HG03175 (cell line): ENCODE measurements at regions not wholly inside any gene's neighbourhood (a gene's known extent, or its start where the extent isn't known, plus 50 kb on each side); places are given as distances from the start of the nearest gene placed in this dataset.
"Not testable (repeated sequence)": the region's sequence is repeated elsewhere in the genome, so short reads cannot be mapped to it uniquely, and the experiment has no call there.

Experiments used
- ATAC-seq: cut with Tn5 transposase; IDR thresholded peaks from one replicate; pipeline ENCODE4 v1.9.1; 2021; ENCODE audit warnings: mild to moderate bottlenecking, moderate library complexity; ENCODE audit not compliant: unreplicated experiment

DNA sequence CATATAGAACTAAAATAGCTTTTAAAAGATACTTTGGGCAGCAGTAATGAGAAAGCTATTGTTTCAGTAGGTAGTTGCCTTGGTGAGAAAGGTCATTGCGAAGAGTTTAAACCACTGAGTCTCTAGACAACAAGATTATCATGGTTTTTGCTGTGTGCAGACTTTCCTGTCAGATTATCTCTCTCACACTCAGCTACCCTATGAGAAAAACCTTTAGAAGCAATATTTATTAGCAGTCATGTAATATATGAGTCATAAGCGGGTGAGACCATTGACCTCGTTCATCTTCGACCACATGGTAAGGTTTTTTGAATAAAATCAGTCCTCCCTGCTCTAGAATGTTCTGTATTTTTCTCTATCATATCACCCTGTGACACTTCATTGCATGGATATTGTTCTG lies 59.9 kb downstream of the GPR65 start:
- no peak for ATAC-seq

DNA sequence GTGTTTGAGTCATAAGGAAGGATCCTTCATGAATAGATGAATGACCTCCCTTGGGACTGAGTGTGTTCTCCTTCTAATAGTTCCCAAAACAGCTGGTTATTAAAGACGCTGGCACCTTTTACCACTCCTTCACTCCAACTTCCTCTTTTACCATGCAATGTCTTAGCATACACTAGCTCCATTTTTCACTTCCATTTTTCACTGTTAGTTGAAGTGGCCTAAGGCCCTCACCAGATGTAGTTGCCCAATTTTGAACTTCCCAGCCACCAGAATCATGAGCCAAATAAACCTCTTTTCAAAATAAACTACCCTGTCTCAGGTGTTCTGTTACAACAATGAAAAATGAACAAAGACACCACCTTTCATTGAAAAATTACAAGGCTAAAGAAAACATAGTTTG lies 64.7 kb downstream of the GPR65 start:
- no peak for ATAC-seq

DNA sequence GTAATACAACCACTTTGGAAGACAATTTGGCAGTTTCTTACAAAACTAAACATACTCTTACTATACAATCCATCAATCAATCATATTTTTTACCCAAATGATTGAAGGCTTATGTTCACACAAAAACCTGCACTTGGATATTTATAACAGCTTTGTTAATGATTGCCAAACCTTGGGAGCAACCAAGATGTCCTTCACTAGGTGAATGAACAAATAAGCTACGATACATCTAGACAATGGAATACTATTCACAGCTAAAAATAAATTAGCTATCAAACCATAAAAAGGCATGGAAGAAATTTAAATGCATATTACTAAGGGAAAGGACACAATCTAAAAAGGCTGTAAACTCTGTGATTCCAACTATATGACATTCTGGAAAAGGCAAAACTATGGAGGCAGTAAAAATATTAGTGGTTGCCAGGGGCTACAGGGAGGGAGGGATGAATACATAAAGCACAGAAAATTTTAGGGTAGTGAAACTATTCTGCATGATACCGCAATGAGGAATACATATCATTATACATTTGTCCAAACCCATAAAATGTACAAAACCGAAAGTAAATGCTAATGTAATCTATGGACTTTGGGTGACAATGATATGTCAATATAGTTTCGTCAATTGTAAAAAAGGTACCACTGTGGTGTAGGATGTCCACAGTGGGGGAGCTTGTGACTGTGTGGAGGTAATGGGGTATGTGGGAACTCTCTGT lies 70.5 kb downstream of the GPR65 start:
- no peak for ATAC-seq

DNA sequence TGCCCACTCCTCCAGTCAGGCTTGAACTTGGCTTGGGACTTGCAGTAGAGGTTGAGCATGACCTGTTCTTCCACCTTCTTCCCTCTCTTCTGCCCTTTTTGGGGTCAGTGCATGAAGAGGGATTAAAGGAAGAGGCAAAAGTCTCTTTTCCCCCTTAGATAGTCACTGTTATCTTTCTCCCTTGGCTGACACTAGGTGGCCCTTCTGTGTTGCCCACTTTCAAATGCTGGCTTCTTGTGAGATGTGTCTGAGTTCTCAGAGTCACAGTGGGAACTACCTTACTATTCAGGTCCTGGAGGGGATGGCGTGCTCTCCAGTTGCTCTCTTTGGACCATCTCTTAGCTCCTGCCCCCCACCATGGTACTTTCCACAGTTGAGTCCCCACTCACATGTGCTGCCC lies 73.6 kb downstream of the GPR65 start:
- no peak for ATAC-seq

DNA sequence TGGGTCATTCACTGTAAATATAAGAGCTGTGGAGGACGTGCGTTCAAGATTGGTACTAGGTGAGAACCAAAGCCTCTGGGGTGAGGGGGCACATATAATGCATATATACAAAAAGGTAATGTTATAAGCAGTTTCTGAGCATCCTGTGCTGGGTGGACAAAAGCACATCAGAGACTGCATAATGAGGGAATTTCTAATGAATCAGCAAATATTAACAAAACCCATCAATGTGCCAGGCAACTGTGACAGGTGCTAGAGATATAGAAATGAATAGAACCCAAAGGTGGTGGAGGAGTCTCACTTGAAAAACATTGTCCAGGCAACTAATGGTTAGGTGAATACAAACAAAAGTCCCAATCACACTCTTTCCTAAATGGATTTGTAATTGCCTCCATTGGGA lies 74.7 kb downstream of the GPR65 start:
- no peak for ATAC-seq

DNA sequence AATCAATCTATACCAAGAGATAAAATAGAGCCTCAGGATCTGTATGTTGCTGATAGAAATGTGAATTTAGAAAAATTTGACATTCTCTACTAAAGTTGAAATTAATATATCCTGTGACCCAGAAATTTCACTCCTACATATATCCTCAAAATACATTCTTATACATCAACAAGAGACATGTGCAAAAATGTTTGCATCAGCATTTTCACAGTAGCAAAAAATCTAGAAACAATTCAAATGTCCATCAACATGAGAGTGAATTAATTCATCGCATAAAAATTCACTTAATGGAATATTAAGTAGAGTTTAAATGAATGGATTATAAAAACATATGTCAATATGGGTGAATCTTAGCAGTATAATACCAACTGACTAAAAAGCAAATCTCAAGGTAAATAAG lies 80.8 kb downstream of the GPR65 start:
- ATAC-seq = no peak

DNA sequence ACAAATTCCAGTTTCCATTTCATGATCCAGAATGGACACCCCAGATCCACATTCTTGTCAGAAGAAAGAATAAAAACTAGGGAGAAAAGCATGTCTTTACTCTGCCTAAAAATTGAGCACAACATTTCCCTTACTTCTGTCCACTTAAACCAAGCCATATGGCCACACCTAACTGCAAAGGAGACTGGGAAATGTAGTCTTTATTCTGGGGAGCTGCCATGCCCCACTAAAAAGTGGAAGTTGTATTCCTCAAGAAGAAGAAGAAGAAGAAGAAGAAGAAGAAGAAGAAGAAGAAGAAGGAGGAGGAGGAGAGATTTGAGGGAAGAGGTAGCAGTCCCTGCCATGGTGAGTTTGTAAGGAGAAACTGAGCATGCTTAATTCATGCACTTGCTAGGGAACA lies 84.5 kb downstream of the GPR65 start:
- no peak for ATAC-seq

DNA sequence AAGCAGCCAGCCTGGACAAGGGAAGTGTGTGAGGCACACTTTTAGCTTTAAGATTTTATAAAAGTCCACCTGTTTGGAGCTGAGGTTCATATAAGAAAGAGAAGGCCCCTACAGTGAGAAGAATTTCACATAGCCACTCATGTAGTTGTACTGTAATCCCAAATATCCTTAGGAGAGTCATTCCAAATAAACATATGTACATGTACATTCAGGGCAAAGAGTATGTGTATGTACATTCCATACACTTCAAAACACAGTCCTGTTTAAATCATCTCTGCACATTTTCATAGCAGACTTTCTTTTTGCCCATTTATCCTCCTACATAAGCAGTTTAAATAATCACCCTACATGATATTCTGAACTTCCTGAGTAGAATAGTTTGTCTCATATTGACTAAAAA lies 87.6 kb downstream of the GPR65 start:
- no peak for ATAC-seq

DNA sequence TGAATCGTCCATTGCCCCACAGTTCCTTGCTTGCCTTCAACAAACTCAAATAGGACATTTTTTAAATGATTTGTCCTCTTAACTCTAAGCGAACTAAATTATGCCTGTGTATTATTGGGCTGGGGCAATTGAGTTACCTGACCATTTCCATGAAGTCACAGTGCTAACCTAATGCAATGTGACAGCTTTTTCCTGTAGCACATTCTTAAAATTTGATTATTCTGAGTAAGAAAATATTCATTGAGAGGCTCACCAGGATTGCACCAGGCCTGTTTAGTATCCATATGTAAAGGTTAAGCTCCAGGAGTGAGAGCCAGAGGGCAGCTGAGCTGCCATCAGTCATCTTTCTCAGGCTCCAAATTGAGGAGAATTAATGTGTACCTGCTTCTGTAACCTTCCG lies 90.9 kb downstream of the GPR65 start:
- ATAC-seq = no peak

DNA sequence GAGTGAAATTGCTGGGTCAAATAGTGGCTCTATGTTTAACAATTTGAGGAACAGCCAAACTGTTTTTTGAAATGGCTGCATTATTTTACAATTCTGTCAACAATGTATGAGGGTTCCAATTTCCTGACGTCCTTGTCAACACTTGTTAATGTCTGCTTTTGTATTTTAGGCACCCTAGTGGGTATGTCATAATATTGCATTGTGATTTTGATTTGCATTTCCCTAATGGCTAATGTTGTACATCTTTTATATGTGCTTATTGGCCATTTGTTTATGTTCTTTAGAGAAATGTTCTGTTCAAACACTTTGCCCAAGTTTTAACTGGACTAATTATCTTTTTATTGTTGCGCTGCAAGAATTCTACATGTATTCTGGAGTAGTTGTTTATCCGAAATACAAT lies 93.2 kb downstream of the GPR65 start:
- no peak for ATAC-seq

DNA sequence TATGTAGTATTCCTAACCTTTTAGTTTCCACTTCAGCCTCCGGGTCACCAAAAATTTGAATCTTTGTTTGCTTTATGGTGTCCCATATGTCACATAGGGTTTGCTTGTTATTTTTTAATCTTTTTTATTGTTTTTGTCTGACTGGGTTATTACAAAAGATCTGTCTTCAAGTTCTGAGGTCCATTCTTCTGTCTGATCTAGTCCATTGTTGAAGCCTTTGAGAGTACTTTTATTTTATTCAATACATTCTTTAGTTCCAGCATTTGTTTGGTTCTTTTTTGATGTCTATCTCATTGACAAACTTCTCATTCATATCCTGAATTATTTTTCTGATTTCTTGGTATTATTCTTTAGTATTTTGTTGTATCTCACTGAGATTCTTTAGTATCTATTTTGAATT lies 99.8 kb downstream of the GPR65 start:
- ATAC-seq = no peak

DNA sequence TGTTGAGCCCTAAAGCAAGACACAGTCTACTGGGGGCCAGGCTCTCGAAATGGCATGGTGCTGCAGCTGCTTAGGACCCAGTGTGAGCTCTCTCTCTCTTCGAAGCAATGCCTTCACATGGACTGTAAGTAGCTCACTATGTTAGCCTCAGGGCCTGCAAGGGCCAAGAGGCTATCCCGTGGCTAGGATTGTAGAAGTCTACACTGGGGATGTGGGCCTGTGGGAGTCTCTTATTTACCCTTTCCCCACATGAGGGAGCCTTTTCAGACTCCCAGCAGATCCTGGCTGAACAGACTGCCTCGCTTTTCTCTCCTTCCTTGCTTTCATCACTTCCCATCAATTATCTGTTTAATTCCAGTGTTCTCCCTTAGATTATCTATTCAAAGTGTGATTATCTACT lies 101.4 kb downstream of the GPR65 start:
- ATAC-seq = no peak

DNA sequence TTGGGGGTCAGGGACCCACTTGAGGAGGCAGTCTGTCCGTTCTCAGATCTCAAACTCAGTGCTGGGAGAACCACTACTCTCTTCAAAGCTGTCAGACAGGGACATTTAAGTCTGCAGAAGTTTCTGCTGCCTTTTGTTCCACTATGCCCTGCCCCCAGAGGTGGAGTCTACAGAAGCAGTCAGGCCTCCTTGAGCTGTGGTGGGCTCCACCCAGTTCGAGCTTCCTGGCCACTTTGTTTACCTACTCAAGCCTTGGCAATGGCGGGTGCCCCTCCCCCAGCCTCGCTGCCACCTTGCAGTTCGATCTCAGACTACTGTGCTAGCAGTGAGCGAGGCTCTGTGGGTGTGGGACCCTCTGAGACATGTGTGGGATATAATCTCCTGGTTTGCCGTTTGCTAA lies 122.7 kb downstream of the GPR65 start:
- ATAC-seq = not testable (repeated sequence)

DNA sequence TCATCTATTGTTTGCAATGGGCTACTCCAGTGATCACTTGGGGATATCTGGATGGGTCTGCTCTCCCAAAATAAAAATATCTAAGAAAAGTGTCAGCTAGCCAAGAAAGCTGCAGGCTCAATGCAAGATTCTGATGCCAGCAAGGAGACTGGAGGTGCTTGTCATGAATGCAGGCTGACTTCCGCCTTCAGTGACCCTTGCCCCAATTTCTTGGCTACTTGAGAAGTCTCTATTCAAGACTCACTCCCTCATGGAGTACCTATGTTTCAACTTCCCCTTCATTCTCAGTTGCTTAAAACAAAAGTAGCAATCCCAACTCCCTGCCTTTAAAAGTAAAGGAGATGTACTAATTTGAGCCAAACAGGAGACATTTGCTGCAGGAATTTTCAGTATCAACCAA lies 123.9 kb downstream of the GPR65 start:
- no peak for ATAC-seq

DNA sequence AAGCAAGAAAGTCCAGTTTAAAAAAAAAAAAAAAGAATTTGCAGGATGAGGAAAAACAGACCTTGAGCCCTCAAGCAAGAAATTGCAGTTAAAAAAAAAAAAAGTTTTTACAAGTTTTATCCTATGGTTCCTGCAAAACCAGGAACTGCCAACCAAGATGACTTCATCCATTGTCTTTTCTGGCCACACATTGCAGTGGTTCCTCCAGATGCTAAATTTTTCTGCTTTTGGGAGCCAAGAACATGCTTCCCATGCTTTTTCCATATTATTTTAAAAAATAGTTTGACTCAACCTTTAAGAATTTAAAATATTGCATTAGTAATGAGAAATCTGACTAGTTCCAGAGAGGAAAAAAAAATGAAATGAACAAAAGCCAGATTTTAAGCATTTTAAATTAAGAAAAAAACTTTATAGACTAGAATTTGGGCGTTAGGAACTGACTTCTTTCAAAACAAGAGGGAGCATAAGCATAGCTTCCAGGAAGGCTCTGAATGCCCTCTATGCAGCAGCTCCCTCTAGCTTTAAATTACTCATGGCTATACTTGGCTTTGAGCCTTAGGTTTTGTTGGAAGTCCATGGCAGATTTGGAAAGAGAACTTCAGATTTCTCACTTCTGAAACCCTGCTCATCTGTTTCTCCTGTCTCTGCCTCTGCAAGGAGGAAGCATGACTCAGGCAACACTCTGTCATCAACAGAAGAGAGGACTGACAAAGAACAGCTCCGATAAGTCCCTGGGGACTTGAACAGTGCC lies 124.5 kb downstream of the GPR65 start:
- ATAC-seq = peak; percentile 74

DNA sequence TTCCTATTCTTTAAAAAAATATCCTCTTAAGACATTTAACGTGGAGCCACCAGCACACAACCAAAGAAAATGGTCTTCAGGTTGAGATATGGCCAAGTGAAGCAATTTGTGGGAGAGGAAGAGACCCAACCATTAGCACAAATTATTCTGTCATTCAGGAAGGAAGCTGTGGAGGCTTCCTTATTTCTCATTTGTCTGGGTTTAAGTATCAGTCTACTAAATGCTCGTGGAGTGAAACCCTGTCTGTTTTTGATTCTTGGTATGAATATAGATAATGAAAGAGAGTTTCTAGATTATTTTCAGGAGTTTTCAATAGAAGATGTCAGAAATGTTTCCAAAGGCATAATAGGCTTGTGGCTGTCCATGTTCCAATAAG lies 125.1 kb downstream of the GPR65 start:
- ATAC-seq = peak; percentile 57
